Stimulated activated naive CD8-positive, alpha-beta T cell treated with anti-CD3 and anti-CD28 coated beads, Interleukin-15, amount 100 ng/mL, for 72 hours (primary cell): ENCODE measurements at regions not wholly inside any gene's neighbourhood (a gene's known extent, or its start where the extent isn't known, plus 50 kb on each side); places are given as distances from the start of the nearest gene placed in this dataset.
"Not testable (repeated sequence)": the region's sequence is repeated elsewhere in the genome, so short reads cannot be mapped to it uniquely, and the experiment has no call there.

ENCODE experiments used
- ATAC-seq: fragments of 150-1000 bp; cut with Tn5 transposase; 2 replicates; pipeline ENCODE4 v1.10.0; 2021; ENCODE audit warnings: mild to moderate bottlenecking, moderate library complexity
- DNase-seq, 2 donors: peaks; one replicate each; pipeline ENCODE4 v3.0.0; 2021 to 2022
- H3K27ac Mint-ChIP-seq, 2 donors: one replicate each; pipeline ENCODE4 v1.8.0; 2022; ENCODE audit warnings: mild to moderate bottlenecking in 2 of 2, mixed read lengths in 2 of 2, moderate library complexity in 2 of 2
- H3K27me3 Mint-ChIP-seq: one replicate; pipeline ENCODE4 v1.8.0; 2022; ENCODE audit warnings: mixed read lengths
- H3K4me1 Mint-ChIP-seq: one replicate; pipeline ENCODE4 v1.8.0; 2022; ENCODE audit warnings: mild to moderate bottlenecking, mixed read lengths
- H3K4me3 Mint-ChIP-seq, 2 donors: one replicate each; pipeline ENCODE4 v1.8.0; 2022; ENCODE audit warnings: mild to moderate bottlenecking in 2 of 2, mixed read lengths in 2 of 2, moderate library complexity in 1 of 2
- H3K9me3 Mint-ChIP-seq, 2 donors: one replicate each; pipeline ENCODE4 v1.8.0; 2022; ENCODE audit warnings: mixed read lengths in 2 of 2

GRCh38 chr1:204763773-204764427, 78.4 kb upstream of the LRRN2 start:
- peak; percentile 82 to 84 for DNase-seq
- H3K4me1 Mint-ChIP-seq = peaks cover 10% of the 10 kb centered on the region
- no peak overlapping the region for H3K27ac Mint-ChIP-seq
- peaks cover 12% of the 10 kb centered on the region for H3K27me3 Mint-ChIP-seq
- H3K4me3 Mint-ChIP-seq = peak overlapping the region; percentile 37 to 60
- ATAC-seq = peak; percentile 97
- H3K9me3 Mint-ChIP-seq = no peaks in the 10 kb centered on the region

- H3K27me3 Mint-ChIP-seq = peaks cover 40% of the 10 kb centered on the region
- no peak for ATAC-seq
- no peak overlapping the region for H3K27ac Mint-ChIP-seq
- H3K4me1 Mint-ChIP-seq = no peaks in the 10 kb centered on the region
- H3K4me3 Mint-ChIP-seq = no peak overlapping the region
- DNase-seq = no peak
- no peaks in the 10 kb centered on the region for H3K9me3 Mint-ChIP-seq
Observed at GRCh38 chr1:204769997-204770396, 84.5 kb upstream of the LRRN2 start.

- no peaks in the 10 kb centered on the region for H3K9me3 Mint-ChIP-seq
- H3K27me3 Mint-ChIP-seq = peaks cover 51% of the 10 kb centered on the region
- DNase-seq (no peak), ATAC-seq (no peak)
- H3K4me1 Mint-ChIP-seq = no peaks in the 10 kb centered on the region
- H3K27ac Mint-ChIP-seq = no peak overlapping the region
- no peak overlapping the region for H3K4me3 Mint-ChIP-seq
Observed at GRCh38 chr1:204771358-204771757, 85.8 kb upstream of the LRRN2 start.

GRCh38 chr1:204773246-204773645, 87.7 kb upstream of the LRRN2 start:
- ATAC-seq (no peak), DNase-seq (no peak)
- Mint-ChIP-seq H3K27ac (no peak overlapping the region), H3K27me3 (peaks cover 46% of the 10 kb centered on the region), H3K4me1 (no peaks in the 10 kb centered on the region), H3K9me3 (no peaks in the 10 kb centered on the region), H3K4me3 (no peak overlapping the region)

GRCh38 chr1:204775546-204775945, 90.0 kb upstream of the LRRN2 start:
- Mint-ChIP-seq H3K9me3 (no peaks in the 10 kb centered on the region), H3K27ac (no peak overlapping the region), H3K4me3 (no peak overlapping the region), H3K27me3 (peaks cover 30% of the 10 kb centered on the region), H3K4me1 (no peaks in the 10 kb centered on the region)
- ATAC-seq (no peak), DNase-seq (no peak)

- H3K27ac Mint-ChIP-seq = no peak overlapping the region
- no peaks in the 10 kb centered on the region for H3K9me3 Mint-ChIP-seq
- no peak for ATAC-seq
- H3K4me1 Mint-ChIP-seq = no peaks in the 10 kb centered on the region
- H3K27me3 Mint-ChIP-seq = peaks cover 41% of the 10 kb centered on the region
- H3K4me3 Mint-ChIP-seq = no peak overlapping the region
- no peak for DNase-seq
Observed at GRCh38 chr1:204777591-204777990, 92.1 kb upstream of the LRRN2 start.

- H3K9me3 Mint-ChIP-seq = no peaks in the 10 kb centered on the region
- DNase-seq (no peak), ATAC-seq (no peak)
- no peak overlapping the region for H3K27ac Mint-ChIP-seq
- peaks cover 22% of the 10 kb centered on the region for H3K27me3 Mint-ChIP-seq
- H3K4me3 Mint-ChIP-seq = no peak overlapping the region
- no peaks in the 10 kb centered on the region for H3K4me1 Mint-ChIP-seq
Observed at GRCh38 chr1:204780630-204781029, 90.0 kb upstream of the NFASC start.

GRCh38 chr1:204782118-204782700, 88.5 kb upstream of the NFASC start:
- no peak for DNase-seq
- ATAC-seq = no peak
- no peak overlapping the region for H3K4me3 Mint-ChIP-seq
- no peaks in the 10 kb centered on the region for H3K9me3 Mint-ChIP-seq
- peaks cover 22% of the 10 kb centered on the region for H3K27me3 Mint-ChIP-seq
- no peaks in the 10 kb centered on the region for H3K4me1 Mint-ChIP-seq
- H3K27ac Mint-ChIP-seq = no peak overlapping the region

- not testable (repeated sequence) for H3K4me1 Mint-ChIP-seq, H3K27ac Mint-ChIP-seq, H3K9me3 Mint-ChIP-seq, H3K4me3 Mint-ChIP-seq, ATAC-seq, DNase-seq
- peaks cover 35% of the 10 kb centered on the region for H3K27me3 Mint-ChIP-seq
Observed at GRCh38 chr1:204785023-204785422, 85.6 kb upstream of the NFASC start.

- Mint-ChIP-seq H3K27me3 (peaks cover 32% of the 10 kb centered on the region), H3K4me1 (no peaks in the 10 kb centered on the region), H3K4me3 (no peak overlapping the region), H3K27ac (no peak overlapping the region), H3K9me3 (no peaks in the 10 kb centered on the region)
- ATAC-seq = no peak
- DNase-seq = no peak
Observed at GRCh38 chr1:204788470-204788869, 82.2 kb upstream of the NFASC start.

GRCh38 chr1:204791453-204792353, 79.0 kb upstream of the NFASC start:
- ATAC-seq (peak; percentile 95), DNase-seq (peak; percentile 73 to 76)
- Mint-ChIP-seq H3K9me3 (no peaks in the 10 kb centered on the region), H3K4me3 (no peak overlapping the region), H3K4me1 (no peaks in the 10 kb centered on the region), H3K27me3 (peaks cover 23% of the 10 kb centered on the region), H3K27ac (no peak overlapping the region)

GRCh38 chr1:204792354-204792692, 78.3 kb upstream of the NFASC start:
- H3K4me3 Mint-ChIP-seq = no peak overlapping the region
- no peak overlapping the region for H3K27ac Mint-ChIP-seq
- H3K4me1 Mint-ChIP-seq = no peaks in the 10 kb centered on the region
- H3K27me3 Mint-ChIP-seq = peaks cover 23% of the 10 kb centered on the region
- ATAC-seq (no peak), DNase-seq (no peak)
- H3K9me3 Mint-ChIP-seq = no peaks in the 10 kb centered on the region

- ATAC-seq (no peak), DNase-seq (no peak)
- H3K4me3 Mint-ChIP-seq = no peak overlapping the region
- H3K27me3 Mint-ChIP-seq = peaks cover 17% of the 10 kb centered on the region
- no peaks in the 10 kb centered on the region for H3K9me3 Mint-ChIP-seq
- H3K4me1 Mint-ChIP-seq = no peaks in the 10 kb centered on the region
- H3K27ac Mint-ChIP-seq = no peak overlapping the region
Observed at GRCh38 chr1:204793259-204793914, 77.3 kb upstream of the NFASC start.

GRCh38 chr1:204796886-204797285, 73.8 kb upstream of the NFASC start:
- H3K27me3 Mint-ChIP-seq, H3K4me1 Mint-ChIP-seq, H3K27ac Mint-ChIP-seq, H3K9me3 Mint-ChIP-seq, H3K4me3 Mint-ChIP-seq, ATAC-seq, DNase-seq: not testable (repeated sequence)

- H3K9me3 Mint-ChIP-seq = no peaks in the 10 kb centered on the region
- no peaks in the 10 kb centered on the region for H3K27me3 Mint-ChIP-seq
- ATAC-seq (no peak), DNase-seq (no peak)
- H3K4me1 Mint-ChIP-seq = no peaks in the 10 kb centered on the region
- no peak overlapping the region for H3K27ac Mint-ChIP-seq
- no peak overlapping the region for H3K4me3 Mint-ChIP-seq
Observed at GRCh38 chr1:204797401-204797800, 73.3 kb upstream of the NFASC start.

GRCh38 chr1:204799630-204800029, 71.0 kb upstream of the NFASC start:
- Mint-ChIP-seq H3K4me1 (no peaks in the 10 kb centered on the region), H3K27ac (no peak overlapping the region)

More at GRCh38 chr1:204799630-204800029, 71.0 kb upstream of the NFASC start:
- no peak for DNase-seq
- Mint-ChIP-seq H3K9me3 (no peaks in the 10 kb centered on the region), H3K4me3 (no peak overlapping the region), H3K27me3 (no peaks in the 10 kb centered on the region)
- no peak for ATAC-seq
